ENCODE measurements at regions not wholly inside any gene's neighbourhood (a gene's known extent, or its start where the extent isn't known, plus 50 kb on each side); places are given as distances from the start of the nearest gene placed in this dataset.
"Not testable (repeated sequence)": the region's sequence is repeated elsewhere in the genome, so short reads cannot be mapped to it uniquely, and the experiment has no call there.

- DNase-seq: no peak
Measured at GRCh38 chr9:22654833-22655232, 208.2 kb downstream of the DMRTA1 start.

- DNase-seq: no peak
Measured at GRCh38 chr9:22657713-22658112, 211.1 kb downstream of the DMRTA1 start.

- not testable (repeated sequence) for DNase-seq
Measured at GRCh38 chr9:22658484-22658883, 211.9 kb downstream of the DMRTA1 start.

GRCh38 chr9:22682536-22682935 is 235.9 kb downstream of the DMRTA1 start:
- no peak for DNase-seq

GRCh38 chr9:22682961-22683699 is 236.5 kb downstream of the DMRTA1 start:
- no peak for DNase-seq

- DNase-seq: no peak
Measured at GRCh38 chr9:22683700-22684075, 237.1 kb downstream of the DMRTA1 start.

- DNase-seq: no peak
Measured at GRCh38 chr9:22693156-22693555, 246.5 kb downstream of the DMRTA1 start.

GRCh38 chr9:22700171-22700570 is 253.5 kb downstream of the DMRTA1 start:
- DNase-seq: no peak

GRCh38 chr9:22718653-22719052 is 272.0 kb downstream of the DMRTA1 start:
- DNase-seq: no peak

GRCh38 chr9:22722492-22722891 is 275.9 kb downstream of the DMRTA1 start:
- DNase-seq: no peak

GRCh38 chr9:22731786-22732185 is 285.2 kb downstream of the DMRTA1 start:
- no peak for DNase-seq

GRCh38 chr9:22739712-22740111 is 293.1 kb downstream of the DMRTA1 start:
- DNase-seq: no peak

GRCh38 chr9:22740781-22741180 is 294.2 kb downstream of the DMRTA1 start:
- no peak for DNase-seq

- no peak for DNase-seq
Measured at GRCh38 chr9:22742401-22742800, 295.8 kb downstream of the DMRTA1 start.

- DNase-seq: no peak
Measured at GRCh38 chr9:22773501-22774220, 327.0 kb downstream of the DMRTA1 start.

- no peak for DNase-seq
Measured at GRCh38 chr9:22790329-22790728, 343.7 kb downstream of the DMRTA1 start.

- DNase-seq: no peak
Measured at GRCh38 chr9:22808876-22809275, 362.3 kb downstream of the DMRTA1 start.

- no peak for DNase-seq
Measured at GRCh38 chr9:22809371-22809770, 362.7 kb downstream of the DMRTA1 start.

- no peak for DNase-seq
Measured at GRCh38 chr9:22813529-22813928, 366.9 kb downstream of the DMRTA1 start.

- DNase-seq: no peak
Measured at GRCh38 chr9:22815246-22815645, 368.6 kb downstream of the DMRTA1 start.

GRCh38 chr9:22817181-22817580 is 370.6 kb downstream of the DMRTA1 start:
- no peak for DNase-seq

GRCh38 chr9:22829236-22829635 is 382.6 kb downstream of the DMRTA1 start:
- no peak for DNase-seq

- no peak for DNase-seq
Measured at GRCh38 chr9:22838266-22838665, 391.6 kb downstream of the DMRTA1 start.

- no peak for DNase-seq
Measured at GRCh38 chr9:22840641-22841040, 394.0 kb downstream of the DMRTA1 start.

GRCh38 chr9:22845243-22845642 is 398.6 kb downstream of the DMRTA1 start:
- DNase-seq: not testable (repeated sequence)
